Esophagus muscularis mucosa (tissue), 3 donors: ENCODE measurements at regions not wholly inside any gene's neighbourhood (a gene's known extent, or its start where the extent isn't known, plus 50 kb on each side); places are given as distances from the start of the nearest gene placed in this dataset.

Experiments used
- CTCF ChIP-seq, 3 experiments: fragments of 200-600 bp in 2 of 3; fragments of 450-650 bp in 1 of 3; sonication (generic) in 2 of 3; IDR thresholded peaks; one replicate each; pipeline ENCODE4 v1.5.1; 2017 to 2019; ENCODE audit warnings: antibody characterized with exemption in 3 of 3, mild to moderate bottlenecking in 2 of 3, moderate library complexity in 1 of 3
- EP300 ChIP-seq: sonication (generic); formaldehyde crosslinking; IDR thresholded peaks from one replicate; pipeline ENCODE4 v1.6.1; 2017; ENCODE audit warnings: antibody characterized with exemption

- no peak for TF ChIP-seq CTCF (IDR thresholded peaks at IDR 0.05)
- no peak for TF ChIP-seq EP300
These were observed 160.0 kb downstream of the EFNB1 start for GRCh38 chrX:68988865-68989264.
